DOHH2 (cell line): ENCODE measurements at regions not wholly inside any gene's neighbourhood (a gene's known extent, or its start where the extent isn't known, plus 50 kb on each side); places are given as distances from the start of the nearest gene placed in this dataset.

Source experiments
- H3F3A ChIP-seq: fragments of 200-600 bp; sonication (generic), shearing (Covaris generic); 2 replicates; pipeline ENCODE4 v1.6.0; 2016; ENCODE audit warnings: antibody characterized with exemption, mild to moderate bottlenecking; ENCODE audit not compliant: control insufficient read depth, insufficient read depth
- H3K27ac ChIP-seq: fragments of 200-600 bp; sonication (generic); 2 replicates; pipeline ENCODE4 v1.5.1; 2014; ENCODE audit warnings: low read depth, mild to moderate bottlenecking, low read length, moderate library complexity
- H3K27me3 ChIP-seq: fragments of 200-600 bp; sonication (generic); 2 replicates; pipeline ENCODE4 v1.6.1; 2014; ENCODE audit warnings: mild to moderate bottlenecking, low read length, mixed read lengths; ENCODE audit not compliant: control insufficient read depth
- H3K36me3 ChIP-seq: fragments of 200-600 bp; sonication (generic); 2 replicates; pipeline ENCODE4 v1.6.1; 2014; ENCODE audit warnings: mild to moderate bottlenecking, low read length, moderate library complexity, mixed read lengths; ENCODE audit not compliant: control insufficient read depth
- H3K4me1 ChIP-seq: fragments of 200-600 bp; sonication (generic); 2 replicates; pipeline ENCODE4 v1.6.1; 2014; ENCODE audit warnings: mild to moderate bottlenecking, low read length, mixed read lengths; ENCODE audit not compliant: control insufficient read depth
- H3K4me2 ChIP-seq: fragments of 200-600 bp; sonication (generic); 2 replicates; pipeline ENCODE4 v1.6.0; 2014; ENCODE audit warnings: mild to moderate bottlenecking, low read length, moderate library complexity
- H3K4me3 ChIP-seq: fragments of 200-600 bp; sonication (generic); 2 replicates; pipeline ENCODE4 v1.5.1; 2014; ENCODE audit warnings: mild to moderate bottlenecking, low read length, mixed read lengths
- H3K79me2 ChIP-seq: fragments of 200-600 bp; sonication (generic); 2 replicates; pipeline ENCODE4 v1.6.1; 2014; ENCODE audit warnings: mild to moderate bottlenecking, low read length, mixed read lengths; ENCODE audit not compliant: control insufficient read depth
- H3K9me2 ChIP-seq: fragments of 200-600 bp; sonication (generic); replicated peaks from 2 replicates; pipeline ENCODE4 v1.6.1; 2014; ENCODE audit warnings: mild to moderate bottlenecking, low read length, mixed read lengths; ENCODE audit not compliant: control insufficient read depth
- H3K9me3 ChIP-seq: fragments of 200-600 bp; sonication (generic); 2 replicates; pipeline ENCODE4 v1.6.1; 2014; ENCODE audit warnings: antibody characterized with exemption, low read length, mixed read lengths; ENCODE audit not compliant: control insufficient read depth, insufficient read depth
- H4K20me1 ChIP-seq: fragments of 200-600 bp; sonication (generic); 2 replicates; pipeline ENCODE4 v1.6.0; 2014; ENCODE audit warnings: low read depth, mild to moderate bottlenecking, antibody characterized with exemption, low read length, moderate library complexity; ENCODE audit not compliant: control insufficient read depth, insufficient read depth
- EZH2phosphoT487 ChIP-seq: fragments of 200-600 bp; sonication (generic); IDR thresholded peaks from 2 replicates; pipeline ENCODE4 v1.6.1; 2017; ENCODE audit warnings: borderline replicate concordance, mild to moderate bottlenecking, antibody characterized with exemption, low read length, moderate library complexity, mixed read lengths
- TF ChIP-seq, protein P1 (sequence below): fragments of 200-600 bp; sonication (generic); IDR thresholded peaks from one replicate; pipeline ENCODE4 v1.5.1; 2014; ENCODE audit warnings: antibody characterized with exemption, mild to moderate bottlenecking, low read depth, low read length; ENCODE audit not compliant: poor library complexity, severe bottlenecking

DNA sequence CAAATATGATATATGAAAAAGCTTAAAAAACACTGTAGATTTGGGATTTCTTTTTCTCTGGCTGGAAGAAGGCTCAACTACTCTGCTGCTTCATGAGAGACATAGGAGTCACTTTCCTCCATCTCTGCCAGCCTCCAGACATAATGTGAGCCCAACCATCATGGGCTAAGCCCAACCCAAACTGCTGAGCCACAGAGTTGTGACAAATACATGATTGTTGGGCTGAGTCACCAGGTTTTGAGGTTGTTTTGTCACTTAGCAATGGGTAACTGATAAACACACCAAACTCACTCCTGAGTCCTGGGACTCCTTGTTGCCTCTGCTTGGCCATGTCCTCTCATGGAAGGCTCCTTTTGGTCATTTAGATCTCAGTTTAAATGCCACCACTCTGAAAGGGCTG is 381.8 kb upstream of the FZD8 start:
- Histone ChIP-seq H4K20me1 (no peaks in the 10 kb centered on the region), H3K9me2 (no peaks in the 10 kb centered on the region), H3K4me2 (no peak overlapping the region), H3F3A (no peaks in the 10 kb centered on the region), H3K27me3 (no peaks in the 10 kb centered on the region), H3K36me3 (no peaks in the 10 kb centered on the region), H3K4me3 (no peak overlapping the region), H3K27ac (no peak overlapping the region), H3K9me3 (no peaks in the 10 kb centered on the region), H3K79me2 (no peaks in the 10 kb centered on the region), H3K4me1 (no peaks in the 10 kb centered on the region)
- TF ChIP-seq, protein P1, sequence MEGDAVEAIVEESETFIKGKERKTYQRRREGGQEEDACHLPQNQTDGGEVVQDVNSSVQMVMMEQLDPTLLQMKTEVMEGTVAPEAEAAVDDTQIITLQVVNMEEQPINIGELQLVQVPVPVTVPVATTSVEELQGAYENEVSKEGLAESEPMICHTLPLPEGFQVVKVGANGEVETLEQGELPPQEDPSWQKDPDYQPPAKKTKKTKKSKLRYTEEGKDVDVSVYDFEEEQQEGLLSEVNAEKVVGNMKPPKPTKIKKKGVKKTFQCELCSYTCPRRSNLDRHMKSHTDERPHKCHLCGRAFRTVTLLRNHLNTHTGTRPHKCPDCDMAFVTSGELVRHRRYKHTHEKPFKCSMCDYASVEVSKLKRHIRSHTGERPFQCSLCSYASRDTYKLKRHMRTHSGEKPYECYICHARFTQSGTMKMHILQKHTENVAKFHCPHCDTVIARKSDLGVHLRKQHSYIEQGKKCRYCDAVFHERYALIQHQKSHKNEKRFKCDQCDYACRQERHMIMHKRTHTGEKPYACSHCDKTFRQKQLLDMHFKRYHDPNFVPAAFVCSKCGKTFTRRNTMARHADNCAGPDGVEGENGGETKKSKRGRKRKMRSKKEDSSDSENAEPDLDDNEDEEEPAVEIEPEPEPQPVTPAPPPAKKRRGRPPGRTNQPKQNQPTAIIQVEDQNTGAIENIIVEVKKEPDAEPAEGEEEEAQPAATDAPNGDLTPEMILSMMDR, result no peak
- TF ChIP-seq EZH2phosphoT487, result no peak

DNA sequence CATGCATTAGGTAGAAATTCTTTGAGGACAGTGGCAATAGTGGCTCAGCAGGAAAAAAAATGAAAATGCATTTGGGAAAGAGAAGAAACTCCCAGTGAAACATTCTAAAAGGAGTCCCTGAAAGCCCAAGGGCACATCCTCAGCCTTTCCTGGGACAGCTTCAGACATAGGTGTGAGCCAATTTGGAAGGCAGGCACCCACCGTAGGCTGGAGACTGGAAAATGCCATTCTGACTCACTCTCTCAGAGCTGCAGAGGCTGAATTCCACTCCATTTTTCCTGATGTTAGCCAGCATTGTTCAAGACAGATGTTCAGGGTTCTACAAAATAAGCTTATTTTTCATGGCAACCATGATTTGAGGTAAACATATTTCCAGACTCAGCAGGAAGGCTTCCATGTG is 379.0 kb upstream of the FZD8 start:
- Histone ChIP-seq H3K9me3 (no peaks in the 10 kb centered on the region), H3F3A (no peaks in the 10 kb centered on the region), H4K20me1 (no peaks in the 10 kb centered on the region), H3K4me3 (no peak overlapping the region), H3K4me1 (no peaks in the 10 kb centered on the region), H3K27ac (no peak overlapping the region), H3K36me3 (no peaks in the 10 kb centered on the region), H3K79me2 (no peaks in the 10 kb centered on the region), H3K4me2 (no peak overlapping the region), H3K9me2 (no peaks in the 10 kb centered on the region), H3K27me3 (no peaks in the 10 kb centered on the region)
- TF ChIP-seq, protein P1, result no peak
- TF ChIP-seq EZH2phosphoT487, result no peak

DNA sequence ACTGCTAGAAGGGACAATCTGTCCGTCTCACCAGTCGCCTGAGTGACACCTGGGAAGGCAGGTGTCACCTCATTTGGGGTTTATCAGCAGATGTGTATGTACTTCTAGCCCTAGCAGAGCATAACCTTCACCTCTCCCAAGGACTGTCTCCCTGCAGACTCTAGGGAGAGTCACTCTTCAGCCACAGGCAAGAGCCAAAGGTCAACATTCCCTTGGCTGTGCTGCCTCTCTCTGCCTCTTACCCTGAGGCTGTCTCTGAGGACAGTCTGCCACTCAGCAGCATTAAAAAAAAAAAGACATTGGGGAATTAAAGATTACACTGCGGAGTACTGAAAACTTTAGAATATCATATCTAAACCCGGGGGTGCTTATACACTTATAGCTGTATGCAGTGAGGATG is 377.7 kb upstream of the FZD8 start:
- H3K36me3 ChIP-seq, result no peaks in the 10 kb centered on the region
- no peaks in the 10 kb centered on the region for H3K27me3 ChIP-seq
- H3K79me2 ChIP-seq, result no peaks in the 10 kb centered on the region
- no peak overlapping the region for H3K27ac ChIP-seq
- H3K9me3 ChIP-seq, result no peaks in the 10 kb centered on the region
- H3F3A ChIP-seq, result no peaks in the 10 kb centered on the region
- H4K20me1 ChIP-seq, result no peaks in the 10 kb centered on the region
- no peak for TF ChIP-seq EZH2phosphoT487
- TF ChIP-seq, protein P1, result no peak
- H3K4me1 ChIP-seq, result no peaks in the 10 kb centered on the region
- H3K4me3 ChIP-seq, result no peak overlapping the region
- H3K4me2 ChIP-seq, result no peak overlapping the region
- H3K9me2 ChIP-seq, result no peaks in the 10 kb centered on the region

DNA sequence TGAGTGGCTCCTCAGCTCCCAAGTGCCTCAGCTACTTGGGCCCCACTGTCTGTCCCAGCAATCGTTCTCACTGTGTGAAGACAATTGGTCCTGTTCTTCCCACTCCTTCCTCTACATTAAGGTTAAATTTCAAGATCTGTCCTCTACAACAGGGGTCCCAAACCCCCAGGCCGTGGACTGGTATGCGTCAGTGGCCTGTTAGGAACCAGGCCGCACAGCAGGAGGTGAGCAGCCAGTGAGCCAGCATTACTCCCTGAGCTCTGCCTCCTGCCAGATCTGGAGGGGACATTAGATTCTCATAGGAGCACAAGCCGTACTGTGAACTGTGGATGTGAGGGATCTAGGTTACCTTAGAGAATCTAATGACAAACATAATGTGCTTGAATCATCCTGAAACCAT is 376.9 kb upstream of the FZD8 start:
- Histone ChIP-seq H3K27ac (no peak overlapping the region), H3F3A (no peaks in the 10 kb centered on the region), H3K4me2 (no peak overlapping the region), H4K20me1 (no peaks in the 10 kb centered on the region), H3K36me3 (no peaks in the 10 kb centered on the region), H3K27me3 (no peaks in the 10 kb centered on the region), H3K9me3 (no peaks in the 10 kb centered on the region), H3K79me2 (no peaks in the 10 kb centered on the region), H3K4me1 (no peaks in the 10 kb centered on the region), H3K9me2 (no peaks in the 10 kb centered on the region), H3K4me3 (no peak overlapping the region)
- TF ChIP-seq, protein P1, result no peak
- no peak for TF ChIP-seq EZH2phosphoT487
